ENCODE measurements at regions not wholly inside any gene's neighbourhood (a gene's known extent, or its start where the extent isn't known, plus 50 kb on each side); places are given as distances from the start of the nearest gene placed in this dataset.
"Not testable (repeated sequence)": the region's sequence is repeated elsewhere in the genome, so short reads cannot be mapped to it uniquely, and the experiment has no call there.

- not testable (repeated sequence) for TF ChIP-seq CTCF, POLR2A (IDR thresholded peaks at IDR 0.05)
These were observed 176.8 kb downstream of the ZNF92 start for GRCh38 chr7:65550444-65550809.
